AG10803 (cell line): ENCODE measurements at regions not wholly inside any gene's neighbourhood (a gene's known extent, or its start where the extent isn't known, plus 50 kb on each side); places are given as distances from the start of the nearest gene placed in this dataset.

Experiments
- DNase-seq: peaks from one replicate; pipeline ENCODE4 v3.0.0; 2010; ENCODE audit warnings: low read depth
- H3K4me3 ChIP-seq: 2 replicates; pipeline ENCODE4 v1.5.1; 2011; ENCODE audit warnings: mild to moderate bottlenecking, low read length, control low read depth
- CTCF ChIP-seq: conservative IDR thresholded peaks from 2 replicates; pipeline ENCODE4 v1.5.1; 2011; ENCODE audit warnings: mild to moderate bottlenecking, low read length, control low read depth, inconsistent platforms

DNA sequence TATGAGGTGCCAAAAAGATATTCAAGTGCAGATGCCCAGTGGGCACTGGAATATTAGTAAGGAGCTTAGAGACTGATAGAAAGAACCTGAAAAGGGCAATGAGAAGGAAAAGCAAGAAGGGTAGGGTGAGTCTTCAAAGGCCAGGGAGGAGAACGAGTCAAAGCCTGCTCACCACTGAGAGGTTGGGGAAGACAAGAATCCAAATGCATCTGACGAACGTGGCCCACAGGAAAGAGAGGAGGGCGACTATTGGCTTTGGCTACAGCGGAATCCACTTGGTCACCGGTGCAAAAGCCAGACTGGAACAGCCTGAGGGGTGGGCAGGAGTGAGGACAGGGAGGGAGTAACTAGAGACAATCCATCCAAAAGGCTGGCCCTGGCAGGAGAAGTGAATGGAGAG is 216.7 kb upstream of the KLF14 start:
- TF ChIP-seq CTCF: no peak
- no peak for DNase-seq
- no peak overlapping the region for H3K4me3 ChIP-seq

DNA sequence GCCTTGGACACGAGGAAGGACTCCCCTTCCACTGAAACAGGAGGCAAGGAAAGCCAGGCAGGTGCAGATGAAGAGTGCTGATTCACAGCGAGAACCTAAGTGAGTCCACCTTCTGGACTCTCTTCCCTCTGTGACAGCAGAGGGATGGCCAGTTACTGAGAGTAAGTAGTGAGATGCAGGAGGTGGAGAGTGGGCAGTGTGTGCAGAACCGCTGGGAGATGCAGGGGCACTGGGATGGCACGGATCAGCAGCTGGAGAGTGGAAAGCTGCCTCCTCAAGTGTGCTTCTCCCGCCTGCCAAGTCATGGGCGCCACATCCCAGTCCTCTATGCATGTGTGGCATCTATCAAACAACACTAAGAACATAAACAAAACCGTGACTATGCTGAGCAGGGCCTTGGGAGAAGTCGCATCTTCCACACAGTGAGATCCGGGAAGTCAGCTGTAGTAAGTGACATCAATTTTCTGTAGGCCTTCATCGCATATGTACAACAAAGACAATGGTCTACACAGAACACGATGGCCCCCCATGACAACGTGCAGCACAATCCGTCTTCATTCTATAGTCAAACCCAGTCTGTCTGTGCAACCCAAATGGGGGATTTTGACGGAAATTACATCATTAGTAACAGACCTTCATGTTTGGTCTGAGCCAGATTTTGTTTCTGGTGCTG is 217.4 kb upstream of the KLF14 start:
- no peak for TF ChIP-seq CTCF
- H3K4me3 ChIP-seq: no peak overlapping the region
- DNase-seq: no peak

GRCh38 chr7:130951976-130952876 is 218.2 kb upstream of the KLF14 start:
- H3K4me3 ChIP-seq: no peak overlapping the region
- no peak for DNase-seq
- TF ChIP-seq CTCF: no peak

DNA sequence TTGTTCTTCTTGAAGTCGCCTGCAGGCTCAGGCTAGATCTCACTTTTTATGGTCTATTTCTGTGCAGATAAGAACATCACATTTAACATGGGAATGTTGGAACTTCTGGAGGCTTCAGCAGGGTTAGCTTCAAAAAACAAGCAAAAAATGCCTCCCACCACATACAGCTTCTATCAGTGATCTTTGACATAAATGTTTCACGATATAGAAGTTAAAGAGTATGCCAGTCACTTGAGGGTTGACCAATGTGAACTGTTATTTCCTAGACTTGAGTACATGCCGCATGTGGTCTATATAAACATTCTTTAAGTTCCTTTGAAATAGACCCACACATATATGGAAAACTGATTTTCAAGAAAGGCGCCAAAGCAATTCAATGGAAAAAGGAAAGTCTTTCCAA is 219.2 kb upstream of the KLF14 start:
- no peak for TF ChIP-seq CTCF
- DNase-seq: no peak
- H3K4me3 ChIP-seq: no peak overlapping the region

DNA sequence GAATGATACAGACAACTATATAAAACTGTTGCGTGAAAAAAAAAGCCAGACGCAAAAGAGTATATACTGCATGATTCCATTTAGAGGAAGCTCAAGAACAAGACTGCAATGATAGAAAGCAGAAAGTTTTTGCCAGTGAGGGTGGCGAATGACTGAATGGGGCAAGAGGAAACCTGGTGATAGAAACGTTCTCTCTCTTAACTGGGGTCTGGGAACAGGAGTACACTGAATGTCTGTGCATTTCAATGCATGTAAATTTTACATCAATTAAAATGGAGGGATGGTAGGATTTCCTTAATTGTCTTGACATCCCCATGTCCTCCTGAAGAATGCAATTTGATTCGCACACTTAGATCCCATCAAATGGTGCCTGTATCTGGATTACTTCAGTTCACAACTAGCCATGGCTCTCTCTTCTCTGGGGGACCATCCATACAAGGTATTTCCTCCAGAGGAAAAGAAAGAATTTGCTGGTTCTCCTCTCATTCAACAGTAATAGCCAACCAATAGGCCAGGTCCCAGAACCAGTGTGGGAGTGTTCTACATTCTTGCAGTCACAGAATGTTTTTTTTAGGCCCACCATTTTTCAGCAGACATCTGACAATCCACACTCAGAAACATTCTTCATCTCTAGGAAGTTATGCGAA is 221.0 kb upstream of the KLF14 start:
- no peak for DNase-seq
- no peak for TF ChIP-seq CTCF
- H3K4me3 ChIP-seq: no peak overlapping the region

DNA sequence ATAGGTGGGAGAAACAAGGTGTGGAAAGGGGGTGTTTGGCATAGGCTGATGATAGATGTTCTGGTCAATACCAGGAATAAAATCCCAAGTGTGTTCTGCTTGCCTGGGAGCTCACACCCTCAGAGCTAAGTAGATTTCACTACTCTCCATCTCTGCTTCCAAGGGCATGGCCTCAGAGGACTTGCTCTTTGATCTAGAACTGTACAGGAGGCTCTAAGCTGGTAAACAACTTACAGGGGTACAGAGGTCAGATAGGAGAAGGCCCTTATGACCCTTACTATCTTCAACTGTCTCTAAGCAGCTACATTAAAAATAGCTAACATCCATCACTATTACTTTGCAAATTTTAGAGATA is 221.5 kb upstream of the KLF14 start:
- no peak overlapping the region for H3K4me3 ChIP-seq
- no peak for TF ChIP-seq CTCF
- no peak for DNase-seq
